Prostate gland (tissue), 2 donors: ENCODE measurements at regions not wholly inside any gene's neighbourhood (a gene's known extent, or its start where the extent isn't known, plus 50 kb on each side); places are given as distances from the start of the nearest gene placed in this dataset.

Experiments used
- DNase-seq: peaks from one replicate; pipeline ENCODE4 v3.0.0-alpha.2; 2019; ENCODE audit warnings: low spot score
- H3K27ac ChIP-seq, 2 donors: fragments of 200-600 bp; sonication (generic); 2 replicates each; pipeline ENCODE4 v1.5.1; 2017 to 2019
- H3K27me3 ChIP-seq: fragments of 200-600 bp; sonication (generic); replicated peaks from 2 replicates; pipeline ENCODE4 v1.5.1; 2019; ENCODE audit not compliant: insufficient read depth
- H3K36me3 ChIP-seq, 2 donors: fragments of 200-600 bp; sonication (generic); 1 replicate in 1 of 2; 2 replicates in 1 of 2; pipeline versions ENCODE4 v1.5.1 to v1.8.1; 2017 to 2019
- H3K4me1 ChIP-seq: fragments of 200-600 bp; sonication (generic); replicated peaks from 2 replicates; pipeline ENCODE4 v1.5.1; 2019
- H3K4me3 ChIP-seq, 2 donors: fragments of 200-600 bp; sonication (generic); 2 replicates each; pipeline ENCODE4 v1.5.1; 2017 to 2019
- H3K9me3 ChIP-seq: fragments of 200-600 bp; sonication (generic); 2 replicates; pipeline ENCODE4 v1.5.1; 2017
- CTCF ChIP-seq, 4 experiments: fragments of 200-600 bp in 2 of 4; fragments of 450-650 bp in 2 of 4; sonication (generic) in 2 of 4; IDR thresholded peaks; 1 replicate in 3 of 4; 2 replicates in 1 of 4; pipeline ENCODE4 v1.5.1; 2016 to 2019; ENCODE audit warnings: antibody characterized with exemption in 4 of 4, mild to moderate bottlenecking in 2 of 4, moderate library complexity in 2 of 4
- POLR2A ChIP-seq: fragments of 450-650 bp; IDR thresholded peaks from one replicate; pipeline ENCODE4 v1.6.1; 2016; ENCODE audit warnings: antibody characterized with exemption, mild to moderate bottlenecking
- POLR2AphosphoS5 ChIP-seq: sonication (generic); formaldehyde crosslinking; IDR thresholded peaks from one replicate; pipeline ENCODE4 v1.6.1; 2017; ENCODE audit warnings: antibody characterized with exemption
- WGBS: methylation state at CpG from one replicate; pipeline ENCODE4 v1.1.5; 2018; 5-methylcytosine and 5-hydroxymethylcytosine counted together
- intact Hi-C: fragments of 100-400 bp; cut with DNase I; formaldehyde crosslinking; loops from one replicate; pipeline ENCODE4 v1.14.2; 2022

GRCh38 chr5:124581738-124582560 lies 164.5 kb downstream of the ZNF608 start:
- no peaks in the 10 kb centered on the region for H3K4me1 ChIP-seq
- no peak for TF ChIP-seq POLR2A
- TF ChIP-seq CTCF (IDR thresholded peaks at IDR 0.05), result no peak
- no peak for TF ChIP-seq POLR2AphosphoS5
- WGBS, result 71% methylated on average over 10 of the region's 10 CpGs
- no peak overlapping the region for H3K4me3 ChIP-seq
- H3K27me3 ChIP-seq, result no peaks in the 10 kb centered on the region
- H3K27ac ChIP-seq, result no peak overlapping the region
- intact Hi-C loops, result no loop called here
- H3K9me3 ChIP-seq, result no peaks in the 10 kb centered on the region
- DNase-seq, result no peak
- H3K36me3 ChIP-seq, result no peaks in the 10 kb centered on the region

- TF ChIP-seq POLR2AphosphoS5 (no peak), CTCF (IDR thresholded peaks at IDR 0.05) (no peak), POLR2A (no peak)
- no peaks in the 10 kb centered on the region for H3K27me3 ChIP-seq
- peak; percentile 36 for DNase-seq
- WGBS, result 47% methylated on average over 9 of the region's 9 CpGs
- H3K36me3 ChIP-seq, result no peaks in the 10 kb centered on the region
- intact Hi-C loops, result no loop called here
- H3K9me3 ChIP-seq, result no peaks in the 10 kb centered on the region
- no peak overlapping the region for H3K27ac ChIP-seq
- no peaks in the 10 kb centered on the region for H3K4me1 ChIP-seq
- no peak overlapping the region for H3K4me3 ChIP-seq
Observed at GRCh38 chr5:124580925-124581737, 165.3 kb downstream of the ZNF608 start.

GRCh38 chr5:124580512-124580911 lies 165.9 kb downstream of the ZNF608 start:
- H3K27me3 ChIP-seq, result no peaks in the 10 kb centered on the region
- WGBS, result 77% methylated on average over 6 of the region's 6 CpGs
- no peaks in the 10 kb centered on the region for H3K36me3 ChIP-seq
- TF ChIP-seq CTCF (IDR thresholded peaks at IDR 0.05) (no peak), POLR2A (no peak), POLR2AphosphoS5 (no peak)
- no peak overlapping the region for H3K27ac ChIP-seq
- DNase-seq, result no peak
- no peak overlapping the region for H3K4me3 ChIP-seq
- intact Hi-C loops, result no loop called here
- no peaks in the 10 kb centered on the region for H3K9me3 ChIP-seq
- no peaks in the 10 kb centered on the region for H3K4me1 ChIP-seq

- H3K4me1 ChIP-seq, result no peaks in the 10 kb centered on the region
- TF ChIP-seq POLR2AphosphoS5 (no peak), CTCF (IDR thresholded peaks at IDR 0.05) (no peak), POLR2A (no peak)
- intact Hi-C loops, result no loop called here
Observed at GRCh38 chr5:124576848-124577409, 169.5 kb downstream of the ZNF608 start.

More at GRCh38 chr5:124576848-124577409, 169.5 kb downstream of the ZNF608 start:
- Histone ChIP-seq H3K27me3 (no peaks in the 10 kb centered on the region), H3K4me3 (no peak overlapping the region), H3K9me3 (no peaks in the 10 kb centered on the region), H3K27ac (no peak overlapping the region), H3K36me3 (no peaks in the 10 kb centered on the region)
- WGBS, result 82% methylated on average over 4 of the region's 4 CpGs
- DNase-seq, result no peak
